Body of pancreas (tissue), 4 donors: ENCODE measurements at regions not wholly inside any gene's neighbourhood (a gene's known extent, or its start where the extent isn't known, plus 50 kb on each side); places are given as distances from the start of the nearest gene placed in this dataset.

ENCODE experiments used
- POLR2A ChIP-seq, 3 donors: fragments of 450-650 bp; IDR thresholded peaks; one replicate each; pipeline ENCODE4 v1.6.1; 2016; ENCODE audit warnings: antibody characterized with exemption in 3 of 3, mild to moderate bottlenecking in 2 of 3
- TF ChIP-seq, protein P1 (sequence below), 7 experiments: fragments of 450-650 bp in 4 of 7; fragments of 200-600 bp in 3 of 7; sonication (generic) in 3 of 7; IDR thresholded peaks; one replicate each; pipeline ENCODE4 v1.5.1; 2016 to 2019; ENCODE audit warnings: antibody characterized with exemption in 7 of 7

DNA sequence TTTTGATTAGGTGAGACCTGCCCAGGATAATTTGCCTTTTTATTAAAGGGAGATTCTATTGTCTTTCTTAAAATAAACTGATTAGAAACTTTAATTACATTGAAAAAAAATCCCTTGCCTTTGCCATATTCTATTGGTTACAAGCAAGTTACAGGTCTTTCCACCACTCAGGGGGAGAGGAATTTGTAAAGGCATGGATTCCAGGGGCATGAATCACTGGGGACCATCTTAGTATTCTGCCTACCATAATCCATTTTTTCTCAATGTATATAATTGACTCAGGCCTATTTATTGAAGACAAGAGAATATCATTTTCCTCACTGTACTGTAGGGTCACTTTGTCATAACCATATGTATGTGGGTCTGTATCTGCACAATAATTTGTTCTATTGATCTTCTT is 124.3 kb upstream of the PDE4B start:
- TF ChIP-seq, protein P1, sequence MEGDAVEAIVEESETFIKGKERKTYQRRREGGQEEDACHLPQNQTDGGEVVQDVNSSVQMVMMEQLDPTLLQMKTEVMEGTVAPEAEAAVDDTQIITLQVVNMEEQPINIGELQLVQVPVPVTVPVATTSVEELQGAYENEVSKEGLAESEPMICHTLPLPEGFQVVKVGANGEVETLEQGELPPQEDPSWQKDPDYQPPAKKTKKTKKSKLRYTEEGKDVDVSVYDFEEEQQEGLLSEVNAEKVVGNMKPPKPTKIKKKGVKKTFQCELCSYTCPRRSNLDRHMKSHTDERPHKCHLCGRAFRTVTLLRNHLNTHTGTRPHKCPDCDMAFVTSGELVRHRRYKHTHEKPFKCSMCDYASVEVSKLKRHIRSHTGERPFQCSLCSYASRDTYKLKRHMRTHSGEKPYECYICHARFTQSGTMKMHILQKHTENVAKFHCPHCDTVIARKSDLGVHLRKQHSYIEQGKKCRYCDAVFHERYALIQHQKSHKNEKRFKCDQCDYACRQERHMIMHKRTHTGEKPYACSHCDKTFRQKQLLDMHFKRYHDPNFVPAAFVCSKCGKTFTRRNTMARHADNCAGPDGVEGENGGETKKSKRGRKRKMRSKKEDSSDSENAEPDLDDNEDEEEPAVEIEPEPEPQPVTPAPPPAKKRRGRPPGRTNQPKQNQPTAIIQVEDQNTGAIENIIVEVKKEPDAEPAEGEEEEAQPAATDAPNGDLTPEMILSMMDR (IDR thresholded peaks at IDR 0.05), result no peak
- TF ChIP-seq POLR2A (IDR thresholded peaks at IDR 0.05), result no peak
